ENCODE measurements at regions not wholly inside any gene's neighbourhood (a gene's known extent, or its start where the extent isn't known, plus 50 kb on each side); places are given as distances from the start of the nearest gene placed in this dataset.
A peak's percentile ranks its signal among the peaks of the same experiment; 100 is the strongest.

DNA sequence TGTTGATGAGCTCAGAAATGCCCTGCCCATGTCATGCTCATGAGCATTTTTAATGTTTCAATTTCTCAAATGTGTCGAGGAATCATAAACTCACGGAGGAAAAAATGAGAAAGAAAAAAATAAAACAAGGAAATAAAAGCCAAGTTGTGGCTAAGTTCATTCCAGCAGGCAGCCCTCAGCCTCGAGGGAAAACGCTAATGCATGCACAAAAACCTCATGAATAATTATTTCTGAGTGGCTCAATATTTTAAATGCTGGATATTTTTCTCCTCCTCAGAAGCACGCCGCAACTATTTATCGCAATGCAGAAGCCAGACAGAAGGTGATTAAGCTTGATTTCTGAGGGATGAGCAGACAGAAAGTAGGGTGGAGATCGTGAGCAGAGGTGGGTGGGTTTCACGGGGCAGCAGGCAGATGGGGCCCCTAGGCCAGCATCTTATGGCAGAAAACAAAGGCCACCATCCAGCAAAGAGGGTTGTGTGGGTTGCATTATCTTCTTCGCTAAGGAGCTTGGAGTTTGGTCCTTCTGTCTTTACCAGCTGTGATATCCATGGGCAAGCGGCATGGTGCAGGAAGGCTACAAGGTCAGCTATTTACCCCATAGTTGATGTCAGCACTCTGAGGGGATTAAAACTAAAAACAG, 151.5 kb upstream of the LRFN2 start:
- DNase-seq, result no peak

DNA sequence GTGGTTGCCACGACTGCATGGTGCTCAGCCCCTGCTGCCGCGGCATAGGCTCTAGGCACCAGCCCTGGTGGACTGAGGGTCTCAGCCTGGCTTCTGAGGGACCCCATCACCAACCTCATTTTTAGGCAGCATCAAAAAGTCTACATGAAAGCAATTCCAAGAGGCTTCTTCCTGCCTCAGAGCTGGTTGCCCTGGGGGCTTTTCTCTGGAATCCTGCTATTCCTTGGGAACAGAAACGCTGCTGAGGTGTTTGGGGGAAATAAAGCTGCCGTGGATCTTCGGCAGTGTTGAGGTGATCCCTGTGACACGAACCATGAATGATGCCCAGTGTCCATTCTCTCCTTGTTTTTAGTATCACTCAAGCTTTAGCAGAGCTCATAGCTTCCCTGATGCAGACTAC, 148.4 kb upstream of the LRFN2 start:
- no peak for DNase-seq

DNA sequence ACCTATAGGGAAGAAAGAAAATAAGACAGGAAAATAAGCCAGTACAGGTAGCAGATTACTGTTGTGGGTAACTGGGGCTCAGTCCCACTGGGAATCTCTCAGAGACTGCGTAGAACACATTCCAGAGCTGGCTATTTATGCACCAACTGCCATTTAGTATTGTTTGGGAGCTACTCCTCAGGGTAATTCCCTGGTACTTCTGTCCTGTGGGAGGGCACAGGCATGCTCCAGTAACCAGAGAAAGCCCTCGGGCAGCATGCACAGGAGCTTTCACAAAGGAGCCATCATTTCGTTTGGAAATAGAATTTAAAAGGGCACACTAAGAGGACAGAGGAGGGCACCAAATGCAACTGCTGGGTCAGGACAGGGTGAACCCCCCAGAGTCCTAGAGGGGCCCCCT, 148.0 kb upstream of the LRFN2 start:
- DNase-seq, result no peak

DNA sequence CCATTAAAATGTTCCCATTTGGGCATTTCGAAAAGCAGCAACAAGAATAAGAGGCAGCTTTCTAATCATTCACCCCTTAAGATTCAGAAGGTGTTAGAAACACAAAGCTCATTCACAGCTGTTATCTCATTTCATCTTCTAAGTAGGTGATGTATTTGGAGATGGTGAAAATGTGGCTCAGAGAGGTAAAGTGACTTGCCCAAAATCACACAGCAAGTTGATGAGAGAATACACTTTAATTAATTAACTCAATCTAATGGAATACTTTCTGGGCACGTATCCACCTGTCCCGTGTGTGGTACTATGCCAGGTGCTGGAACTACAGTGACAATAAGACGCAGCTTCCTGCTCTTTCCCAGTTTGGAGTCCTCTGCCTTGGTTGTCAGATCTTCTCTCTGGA, 147.4 kb upstream of the LRFN2 start:
- no peak for DNase-seq

DNA sequence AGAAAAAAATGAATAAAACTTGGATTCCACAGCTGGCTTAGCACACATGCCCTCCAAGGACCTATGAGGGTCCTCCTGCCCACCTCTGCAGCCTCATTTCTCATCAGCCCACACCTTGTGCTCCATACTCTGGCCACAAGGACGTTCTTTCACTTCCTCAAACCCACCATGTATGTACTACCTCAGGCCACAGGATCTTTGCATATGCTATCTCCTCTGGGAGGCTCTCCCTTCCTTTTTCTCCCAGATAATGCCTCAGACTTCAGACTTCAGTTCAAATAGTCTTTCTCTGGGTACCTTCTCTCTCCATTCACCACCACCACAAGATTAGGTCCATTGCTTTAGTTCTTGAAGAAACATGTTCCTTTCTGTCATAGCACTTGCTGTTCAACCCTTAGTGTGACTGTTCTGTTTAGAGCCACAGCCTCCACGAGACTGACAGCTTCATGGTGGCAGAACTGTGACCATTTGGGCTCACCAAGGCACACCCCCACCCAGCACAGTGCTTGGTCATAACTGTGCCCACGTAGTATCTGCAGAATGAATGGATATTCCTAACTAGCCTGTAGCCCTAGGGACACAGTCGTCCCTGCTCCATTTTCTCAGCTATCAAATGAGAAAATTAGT, 146.7 kb upstream of the LRFN2 start:
- no peak for DNase-seq

DNA sequence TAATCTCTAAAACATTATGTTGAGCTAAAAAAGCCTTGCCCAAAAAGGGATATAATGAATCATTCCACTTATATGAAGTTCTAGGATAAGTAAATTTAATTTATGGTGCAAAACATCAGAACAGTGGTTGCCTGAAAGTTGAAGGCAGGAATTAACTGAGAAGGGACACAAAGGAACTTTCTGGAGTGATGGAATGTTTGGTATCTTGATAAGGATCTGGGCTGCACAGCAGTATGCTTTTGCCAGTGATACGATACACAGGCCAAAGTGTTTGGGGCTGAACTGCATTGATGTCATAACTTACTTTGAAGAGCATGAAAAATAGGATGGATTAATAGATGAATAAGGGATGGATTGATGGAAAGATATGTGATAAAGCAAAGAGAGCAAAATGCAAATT, 146.1 kb upstream of the LRFN2 start:
- DNase-seq, result no peak

DNA sequence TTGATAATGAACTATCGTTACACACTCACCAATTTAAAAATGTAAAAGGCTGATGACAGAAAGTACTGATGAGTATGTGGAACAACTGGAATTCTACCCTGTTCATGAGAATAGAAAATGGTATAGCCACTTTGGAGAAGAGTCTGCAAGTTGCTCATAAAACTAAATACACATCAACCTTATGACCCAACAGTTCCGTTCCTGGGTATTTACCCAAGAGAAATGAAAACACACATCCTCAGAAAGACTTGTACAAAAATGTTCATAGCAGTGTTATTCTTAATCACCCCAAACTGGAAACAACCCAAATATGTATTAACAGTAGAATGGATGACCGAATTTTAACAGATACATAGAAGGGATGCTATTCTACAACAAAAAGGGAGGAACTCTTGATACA, 145.7 kb upstream of the LRFN2 start:
- no peak for DNase-seq

DNA sequence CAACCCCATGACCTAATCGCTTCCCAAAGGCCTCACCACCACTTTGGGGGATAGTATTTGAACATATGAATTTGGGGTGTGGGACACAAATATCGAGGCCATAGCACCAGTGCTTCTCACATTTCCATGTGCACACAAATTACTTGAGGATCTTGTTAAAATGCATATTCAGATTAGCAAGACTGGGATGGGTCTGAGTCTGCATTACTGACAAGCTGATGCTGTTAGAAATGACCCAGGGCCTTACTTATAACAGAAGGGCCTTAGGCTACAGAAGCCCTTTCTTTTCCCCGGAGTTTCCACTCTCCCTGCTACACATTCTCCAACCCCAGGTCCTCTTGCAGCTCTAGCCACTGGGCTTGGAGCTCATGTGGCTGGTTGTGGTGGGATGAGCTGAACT, 141.5 kb upstream of the LRFN2 start:
- no peak for DNase-seq

DNA sequence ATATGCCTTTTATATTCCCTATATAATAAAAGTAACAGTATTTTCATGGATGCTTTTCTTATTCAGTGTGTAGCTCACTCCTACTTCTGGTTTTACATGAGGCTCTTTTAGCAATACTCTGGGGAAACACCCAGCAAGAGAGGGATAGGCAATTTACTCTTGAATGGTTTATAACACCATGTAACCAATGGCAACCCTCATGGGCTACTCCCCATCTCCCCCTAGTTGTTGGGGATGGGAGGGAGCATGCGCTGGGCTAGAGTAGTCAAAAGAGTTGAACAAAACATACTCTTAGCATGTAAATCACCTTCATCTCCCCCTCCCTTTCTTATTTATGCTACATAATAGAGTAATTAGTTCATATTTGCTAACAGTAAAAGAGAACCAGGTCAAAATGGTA, 140.1 kb upstream of the LRFN2 start:
- peak; percentile 14 for DNase-seq

DNA sequence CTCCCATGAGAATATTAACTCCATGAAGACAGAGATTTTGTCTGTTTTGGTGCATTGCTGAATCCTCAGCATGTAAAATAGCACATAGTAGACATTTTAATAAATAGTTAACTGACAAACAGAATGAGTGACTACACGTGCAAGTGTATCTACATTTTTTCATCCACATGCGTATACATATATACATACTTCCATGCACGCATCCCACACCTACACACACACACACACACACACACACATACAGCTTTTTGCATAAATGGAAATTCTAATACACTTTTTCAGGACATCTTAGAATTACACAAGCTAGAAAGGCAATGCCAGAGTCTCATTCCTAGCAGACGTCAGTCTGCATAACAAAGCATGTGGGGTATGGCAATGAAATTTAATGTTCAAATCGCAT, 139.7 kb upstream of the LRFN2 start:
- no peak for DNase-seq

DNA sequence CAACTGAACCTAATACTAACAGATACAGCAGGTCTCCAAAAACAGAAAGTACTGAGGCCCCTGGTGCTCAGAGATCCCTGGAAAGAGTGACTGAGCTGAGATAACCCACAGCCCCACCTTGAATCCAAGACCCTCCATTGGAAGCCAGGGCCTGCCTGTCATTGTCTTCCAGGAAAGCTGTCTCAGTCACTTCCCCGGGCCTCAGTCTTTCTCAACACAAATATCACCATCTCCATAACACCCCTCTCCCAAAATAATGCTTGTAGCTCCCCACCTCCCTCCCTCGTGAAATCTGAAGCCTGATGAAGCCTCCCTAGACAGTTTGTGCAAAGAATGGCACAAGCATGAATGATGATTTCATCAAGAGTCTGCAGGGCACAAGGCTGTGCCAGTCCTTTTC, 138.2 kb upstream of the LRFN2 start:
- no peak for DNase-seq

DNA sequence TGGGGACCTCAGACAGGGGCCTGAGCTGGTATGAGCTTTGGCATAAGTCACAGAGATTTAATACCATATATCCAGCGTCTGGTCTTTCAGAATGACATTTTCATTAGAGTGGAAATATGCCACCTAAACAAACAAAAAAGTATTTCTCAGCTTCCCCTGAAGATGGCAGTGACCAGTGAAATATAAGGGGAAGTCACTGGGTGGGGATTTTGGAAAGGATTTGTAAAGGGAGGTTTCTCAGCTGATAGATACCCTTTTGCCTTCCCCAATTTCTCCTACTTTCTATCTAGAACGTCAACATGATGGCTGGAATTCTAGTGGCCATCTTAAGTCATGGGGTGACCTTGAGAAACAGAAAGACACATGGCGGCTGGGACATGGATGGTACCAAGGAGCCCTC, 137.7 kb upstream of the LRFN2 start:
- DNase-seq, result no peak

DNA sequence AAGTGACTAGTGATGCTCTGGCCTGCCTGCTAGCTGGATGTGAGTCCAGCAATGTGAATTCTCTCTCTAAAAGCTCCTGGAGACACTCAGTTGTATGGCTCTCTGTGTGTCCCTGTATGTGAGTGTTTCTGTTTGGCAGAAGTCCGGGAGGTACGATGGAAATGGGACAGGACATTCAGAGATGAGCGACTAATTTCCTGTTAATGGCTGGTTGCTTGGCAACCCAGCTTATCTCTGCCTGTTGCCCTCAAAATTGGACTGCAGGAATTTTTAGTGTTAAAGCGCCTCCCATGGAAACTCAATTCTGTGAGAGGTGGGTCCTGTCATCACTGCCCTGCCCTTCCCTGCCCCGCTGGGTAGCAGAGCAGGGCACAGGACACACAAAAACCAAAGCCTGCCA, 136.8 kb upstream of the LRFN2 start:
- no peak for DNase-seq

DNA sequence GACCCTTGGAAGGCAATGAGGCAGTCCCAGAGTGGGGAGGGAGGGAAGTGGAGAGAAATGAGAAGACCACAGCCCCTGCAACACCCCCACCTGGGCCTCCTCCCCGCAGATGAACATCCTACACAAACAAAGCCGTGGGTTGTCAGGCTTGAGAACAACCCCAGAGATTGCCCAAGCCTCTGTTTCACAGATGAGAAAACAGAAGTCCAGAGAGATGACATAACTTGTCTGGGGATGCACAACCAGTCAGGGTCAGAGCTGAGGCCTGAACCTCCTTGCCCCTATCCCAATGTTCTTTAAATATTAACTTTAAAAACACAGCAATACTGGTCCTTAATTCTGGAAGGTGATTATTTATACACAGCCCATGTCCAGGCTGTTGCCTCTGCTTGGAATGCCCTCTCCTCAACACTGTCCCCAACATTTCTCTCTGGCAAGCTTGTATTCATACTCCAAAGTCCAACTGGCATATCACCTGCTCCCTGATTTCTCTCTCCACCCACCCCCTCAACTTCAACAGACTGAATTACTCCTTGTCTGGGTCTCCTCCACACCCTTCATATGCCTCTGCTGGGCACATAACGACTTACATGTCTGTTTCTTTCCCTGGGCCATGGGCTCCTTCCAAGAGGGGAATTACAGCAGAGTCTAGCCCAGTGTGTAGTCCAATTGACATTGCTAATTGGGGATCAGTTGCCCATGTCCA, 135.5 kb upstream of the LRFN2 start:
- DNase-seq, result no peak

DNA sequence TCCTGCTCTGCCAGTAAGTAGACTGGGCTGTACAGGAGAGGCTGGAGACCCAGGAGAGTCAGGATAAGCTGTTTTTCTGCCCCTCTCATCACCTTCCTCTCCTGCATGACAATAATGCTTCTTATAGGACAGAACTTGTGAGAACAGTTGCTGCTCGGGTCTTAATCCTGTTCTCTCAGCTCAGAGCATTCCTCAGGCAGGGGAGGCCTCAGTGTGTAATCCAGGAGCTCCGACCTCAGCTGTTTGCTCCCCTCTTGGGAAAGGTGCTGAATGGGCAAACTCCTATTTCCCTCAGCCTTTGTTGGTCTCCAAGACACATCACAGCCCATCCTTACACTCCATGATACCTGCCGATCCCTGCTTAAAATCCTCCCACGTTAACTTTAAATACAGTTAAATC, 134.9 kb upstream of the LRFN2 start:
- DNase-seq, result no peak

DNA sequence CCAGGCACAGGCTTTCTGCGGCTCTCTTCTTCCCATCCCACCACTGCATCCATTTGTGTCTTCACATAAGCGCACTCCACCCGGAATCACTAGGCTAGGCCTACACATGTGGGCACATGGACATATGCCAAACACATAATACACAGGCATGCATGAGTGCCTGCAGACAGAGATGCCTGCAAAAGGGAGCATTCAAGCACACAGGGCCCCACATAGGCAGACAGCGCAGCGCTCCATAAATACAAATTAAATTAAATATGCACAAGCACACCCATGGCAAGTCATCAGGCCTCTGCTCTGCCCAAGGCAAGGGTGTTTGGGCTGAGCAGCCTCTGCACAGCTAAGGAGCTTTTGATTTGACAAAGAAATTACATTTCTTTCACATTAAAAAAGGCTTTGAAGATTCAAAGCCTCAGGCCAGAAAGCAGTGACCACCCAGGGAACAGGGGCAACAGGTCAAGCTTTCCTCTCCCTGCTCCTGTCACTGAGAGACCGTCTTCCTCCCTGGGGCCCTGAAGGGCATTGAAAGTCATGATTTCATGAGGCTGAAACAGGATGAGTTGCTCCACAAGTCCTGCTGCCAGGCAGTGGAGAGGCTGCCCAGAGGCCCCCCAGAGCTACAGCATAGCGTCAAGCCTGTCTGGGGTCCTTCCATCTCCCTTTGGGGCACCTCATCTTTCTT, 134.2 kb upstream of the LRFN2 start:
- no peak for DNase-seq

DNA sequence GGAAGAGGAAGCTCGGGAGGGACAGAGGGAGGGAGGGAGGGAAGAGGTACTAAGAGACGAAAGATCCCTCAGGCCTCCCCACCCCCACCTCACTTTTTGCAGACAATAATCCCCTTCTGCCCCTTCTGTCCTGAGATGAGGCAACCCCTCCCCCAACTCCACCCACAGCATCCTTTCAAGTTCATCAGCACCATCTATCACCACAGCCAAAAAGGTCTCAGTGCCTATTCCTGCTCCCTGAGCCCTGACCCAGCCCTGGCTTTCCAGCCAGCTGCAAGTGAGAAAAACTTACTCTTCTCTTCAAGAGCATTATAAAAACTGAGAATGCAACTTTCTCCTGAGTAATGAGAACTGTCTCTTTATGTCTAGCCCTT, 133.2 kb upstream of the LRFN2 start:
- DNase-seq, result peak; percentile 39

DNA sequence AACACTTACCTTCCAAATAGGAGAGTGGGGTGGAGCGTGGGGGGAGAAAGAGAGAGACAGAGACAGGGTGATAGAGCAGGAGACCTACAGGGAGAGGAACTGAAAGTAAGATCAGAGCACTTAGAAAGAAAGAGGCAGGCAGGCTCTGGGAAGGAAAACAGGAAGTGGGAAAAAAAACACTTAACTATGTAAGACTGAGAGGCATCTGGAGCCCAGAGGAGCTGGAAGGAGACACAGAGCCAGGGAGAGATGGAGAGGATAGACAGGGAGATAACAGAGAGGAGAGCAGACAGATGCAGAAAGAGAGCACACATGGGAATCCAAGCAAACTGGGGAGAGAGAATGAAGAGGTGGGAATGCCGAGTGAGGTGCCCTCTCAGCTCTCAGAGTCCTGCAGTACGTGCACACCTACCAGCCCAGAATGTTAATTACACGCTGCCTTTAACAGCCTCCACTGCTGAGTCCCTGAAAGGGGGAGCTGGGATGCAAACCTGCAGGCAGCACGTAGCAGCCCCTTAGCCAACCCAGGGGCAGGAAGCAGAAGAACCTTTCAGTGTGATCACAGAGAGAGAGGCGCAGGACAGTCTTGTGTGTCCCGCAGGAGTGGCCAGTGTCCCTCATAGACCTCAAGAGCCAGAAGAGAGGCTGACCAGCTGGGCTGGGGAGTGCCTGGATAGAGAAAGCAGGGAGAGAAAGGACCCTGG, 132.7 kb upstream of the LRFN2 start:
- DNase-seq, result peak; percentile 77

DNA sequence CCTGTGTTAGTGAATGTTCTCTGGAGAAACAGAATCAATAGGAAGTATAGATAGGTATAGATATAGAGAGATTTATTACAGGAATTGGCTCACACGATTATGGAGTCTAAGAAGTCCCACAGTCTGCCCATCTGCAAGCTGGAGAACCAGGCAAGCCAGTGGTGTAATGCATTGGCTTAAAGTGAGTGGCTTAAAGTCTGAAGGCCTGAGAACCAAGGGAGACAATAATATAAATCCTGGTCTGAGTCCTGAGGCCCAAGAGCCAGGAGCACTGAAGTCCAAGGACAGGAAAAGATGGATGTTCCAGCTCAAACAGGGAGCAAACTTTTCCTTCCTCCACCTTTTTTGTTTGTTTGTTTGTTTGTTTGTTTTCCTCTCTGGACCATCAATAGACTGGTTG, 131.2 kb upstream of the LRFN2 start:
- no peak for DNase-seq

DNA sequence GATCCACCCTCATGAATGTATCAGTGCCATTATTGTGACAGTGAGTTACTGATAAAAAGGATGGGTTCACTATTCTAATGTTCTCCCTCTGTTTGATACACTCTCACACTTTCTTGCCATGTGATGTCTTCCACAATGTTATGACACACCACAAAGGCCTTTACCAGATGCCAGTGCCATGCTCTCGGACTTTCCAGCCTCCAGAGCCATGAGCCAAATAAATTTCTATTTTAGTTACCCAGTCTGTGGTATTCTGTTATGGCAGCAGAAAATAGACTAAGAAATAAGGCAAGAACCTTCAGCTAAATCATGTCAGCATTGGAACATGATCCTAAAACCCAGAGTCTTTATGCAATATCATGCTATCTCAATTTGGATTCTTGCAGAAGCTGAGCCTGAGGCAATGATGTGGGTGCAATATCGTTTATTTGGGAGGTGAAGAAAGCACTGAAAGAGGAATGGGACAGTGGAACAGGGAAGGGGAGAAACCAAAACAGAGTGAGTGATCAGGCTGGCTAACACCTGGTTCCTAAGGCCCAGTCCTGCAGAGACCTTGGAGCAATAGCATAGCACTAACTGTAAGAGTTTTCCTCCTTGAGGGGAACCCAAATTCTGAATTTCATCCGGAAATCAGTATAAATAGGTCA, 130.4 kb upstream of the LRFN2 start:
- DNase-seq, result no peak

DNA sequence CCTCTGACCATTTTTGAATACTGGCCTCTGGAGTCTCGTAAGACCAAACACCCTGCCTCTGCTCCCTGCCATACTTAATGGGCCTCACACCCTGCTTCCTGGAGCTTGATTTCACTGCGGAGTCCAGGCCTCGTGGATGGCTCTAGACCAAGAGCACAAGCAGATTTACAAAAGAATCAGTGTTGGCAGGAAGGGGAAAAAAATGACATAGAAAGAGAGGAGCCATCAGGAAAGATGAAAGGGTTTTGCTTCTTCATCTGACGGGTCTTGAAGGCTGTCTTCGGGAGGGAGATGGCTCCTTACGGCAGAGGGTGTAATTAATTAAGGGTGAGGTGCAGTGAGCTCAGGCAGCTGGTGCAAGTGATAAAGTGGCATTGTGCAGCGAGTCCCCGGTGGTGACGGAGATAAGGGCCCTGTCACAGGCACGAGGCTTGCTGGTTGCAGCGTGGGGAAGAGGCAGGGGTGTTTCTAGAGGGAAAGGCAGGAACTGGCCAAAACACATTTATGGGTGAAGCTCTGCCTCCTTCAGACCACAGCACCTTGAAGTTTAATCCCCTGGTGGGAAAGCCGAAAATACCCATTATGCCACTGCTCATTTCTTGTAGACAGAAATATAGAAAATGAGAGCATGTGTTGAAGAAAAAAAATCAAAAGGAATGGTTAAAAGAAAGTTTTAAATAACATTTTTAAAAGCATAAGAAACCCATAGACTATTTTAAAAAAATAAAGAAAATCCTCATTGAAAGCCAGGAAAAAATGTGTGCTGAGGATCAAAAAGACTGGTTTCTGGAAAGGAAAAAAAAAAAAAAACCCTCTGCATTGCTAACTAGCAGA, 128.6 kb upstream of the LRFN2 start:
- peak; percentile 78 for DNase-seq
